Naive thymus-derived CD4-positive, alpha-beta T cell (primary cell): ENCODE measurements at regions not wholly inside any gene's neighbourhood (a gene's known extent, or its start where the extent isn't known, plus 50 kb on each side); places are given as distances from the start of the nearest gene placed in this dataset.
A peak's percentile ranks its signal among the peaks of the same experiment; 100 is the strongest.

Experiments used
- ATAC-seq: fragments of 150-1000 bp; cut with Tn5 transposase; 2 replicates; pipeline ENCODE4 v1.10.0; 2021; ENCODE audit warnings: mild to moderate bottlenecking, moderate library complexity
- CTCF ChIA-PET: fragments of 350-600 bp; sonication (Branson Sonifier 250); formaldehyde crosslinking; loops from one replicate; lab custom pipeline; 2021; ENCODE audit warnings: antibody characterized with exemption; lab: Charles Lee
- POLR2A ChIA-PET: fragments of 350-600 bp; sonication (Branson Sonifier 250); formaldehyde crosslinking; loops from one replicate; lab custom pipeline; 2021; ENCODE audit warnings: antibody characterized with exemption, inconsistent platforms; lab: Charles Lee
- DNase-seq, 9 donors: peaks; one replicate each; pipeline versions ENCODE4 v3.0.0 to v3.0.0-alpha.2; 2020 to 2022; ENCODE audit warnings: mixed read lengths in 1 of 9
- H3K27ac ChIP-seq: one replicate; pipeline ENCODE4 v1.7.0; 2013; ENCODE audit warnings: mild to moderate bottlenecking, low read depth, low read length, moderate library complexity
- H3K27me3 ChIP-seq, 2 donors: one replicate each; pipeline ENCODE4 v1.7.0; 2013; ENCODE audit warnings: low read length in 2 of 2, mild to moderate bottlenecking in 2 of 2, moderate library complexity in 2 of 2; ENCODE audit not compliant: control insufficient read depth in 2 of 2, insufficient read depth in 2 of 2
- H3K36me3 ChIP-seq, 3 experiments: 1 replicate in 2 of 3; 2 replicates in 1 of 3; pipeline ENCODE4 v1.7.0; 2013; ENCODE audit warnings: low read length in 3 of 3, mild to moderate bottlenecking in 3 of 3, moderate library complexity in 1 of 3; ENCODE audit not compliant: insufficient read depth in 3 of 3, control insufficient read depth in 2 of 3
- H3K4me1 ChIP-seq, 2 donors: one replicate each; pipeline ENCODE4 v1.7.0; 2013; ENCODE audit warnings: low read length in 2 of 2, mild to moderate bottlenecking in 2 of 2, moderate library complexity in 1 of 2; ENCODE audit not compliant: control insufficient read depth in 2 of 2, insufficient read depth in 2 of 2
- H3K4me3 ChIP-seq: 2 replicates; pipeline ENCODE4 v1.7.0; 2013; ENCODE audit warnings: mild to moderate bottlenecking, low read length
- H3K9me3 ChIP-seq, 3 experiments: 1 replicate in 2 of 3; 2 replicates in 1 of 3; pipeline ENCODE4 v1.7.0; 2013; ENCODE audit warnings: low read length in 3 of 3; ENCODE audit not compliant: control insufficient read depth in 2 of 3
- H3K27ac Mint-ChIP-seq, 9 donors: one replicate each; pipeline ENCODE4 v1.8.0; 2020 to 2022; ENCODE audit warnings: mixed read lengths in 9 of 9, mild to moderate bottlenecking in 8 of 9, moderate library complexity in 5 of 9, inconsistent platforms in 2 of 9
- H3K27me3 Mint-ChIP-seq, 5 donors: one replicate each; pipeline ENCODE4 v1.8.0; 2021 to 2022; ENCODE audit warnings: mixed read lengths in 5 of 5, mild to moderate bottlenecking in 1 of 5
- H3K36me3 Mint-ChIP-seq, 5 donors: one replicate each; pipeline ENCODE4 v1.8.0; 2020 to 2022; ENCODE audit warnings: mixed read lengths in 5 of 5, mild to moderate bottlenecking in 3 of 5, inconsistent platforms in 1 of 5
- H3K4me1 Mint-ChIP-seq, 7 donors: one replicate each; pipeline ENCODE4 v1.8.0; 2020 to 2022; ENCODE audit warnings: mixed read lengths in 7 of 7, mild to moderate bottlenecking in 3 of 7, inconsistent platforms in 1 of 7
- H3K4me3 Mint-ChIP-seq, 10 donors: one replicate each; pipeline ENCODE4 v1.8.0; 2020 to 2022; ENCODE audit warnings: mild to moderate bottlenecking in 10 of 10, mixed read lengths in 10 of 10, moderate library complexity in 6 of 10, inconsistent platforms in 2 of 10
- H3K9me3 Mint-ChIP-seq, 11 donors: one replicate each; pipeline ENCODE4 v1.8.0; 2020 to 2022; ENCODE audit warnings: mixed read lengths in 11 of 11, mild to moderate bottlenecking in 4 of 11, inconsistent platforms in 1 of 11, moderate library complexity in 1 of 11
- intact Hi-C, 2 donors: fragments of 100-400 bp; cut with micrococcal nuclease; formaldehyde crosslinking; loops; one replicate each; pipeline ENCODE4 v1.15.1; 2023

- H3K4me3 Mint-ChIP-seq: no peak overlapping the region
- Histone ChIP-seq H3K4me3 (no peak overlapping the region), H3K27ac (no peak overlapping the region), H3K9me3 (no peaks in the 10 kb centered on the region), H3K36me3 (no peaks in the 10 kb centered on the region), H3K27me3 (no peaks in the 10 kb centered on the region), H3K4me1 (no peaks in the 10 kb centered on the region)
- POLR2A ChIA-PET: no interaction called here
- intact Hi-C loops: loop anchor here in 1 of 2 donors (10.0 kb wide), 1 partner anchor 196 kb away; no protein-coding TSS in a partner anchor
- H3K4me1 Mint-ChIP-seq: peaks cover 0 to 6% (median 0%) of the 10 kb centered on the region in 7 donors
- no peak overlapping the region for H3K27ac Mint-ChIP-seq
- no peaks in the 10 kb centered on the region for H3K36me3 Mint-ChIP-seq
- H3K27me3 Mint-ChIP-seq: peaks cover 7 to 14% (median 10%) of the 10 kb centered on the region in 5 donors
- DNase-seq: no peak
- peaks cover 0 to 4% (median 0%) of the 10 kb centered on the region in 11 donors for H3K9me3 Mint-ChIP-seq
- CTCF ChIA-PET: no interaction called here
- no peak for ATAC-seq
Measured at GRCh38 chr1:94608852-94609530, 67.4 kb upstream of the F3 start.

- Histone ChIP-seq H3K9me3 (no peaks in the 10 kb centered on the region), H3K4me3 (no peak overlapping the region), H3K4me1 (no peaks in the 10 kb centered on the region), H3K36me3 (no peaks in the 10 kb centered on the region), H3K27ac (no peak overlapping the region), H3K27me3 (no peaks in the 10 kb centered on the region)
- H3K9me3 Mint-ChIP-seq: peaks cover 0 to 10% (median 0%) of the 10 kb centered on the region in 11 donors
- no peak for DNase-seq
- CTCF ChIA-PET: no interaction called here
- no peak overlapping the region for H3K4me3 Mint-ChIP-seq
- no peak for ATAC-seq
- peaks cover 14 to 21% (median 16%) of the 10 kb centered on the region in 5 donors for H3K27me3 Mint-ChIP-seq
- POLR2A ChIA-PET: no interaction called here
- peaks cover 0 to 9% (median 0%) of the 10 kb centered on the region in 7 donors for H3K4me1 Mint-ChIP-seq
- H3K36me3 Mint-ChIP-seq: no peaks in the 10 kb centered on the region
- H3K27ac Mint-ChIP-seq: no peak overlapping the region
- intact Hi-C loops: loop anchor here in 1 of 2 donors (10.0 kb wide), 1 partner anchor 197 kb away; no protein-coding TSS in a partner anchor
Measured at GRCh38 chr1:94608142-94608851, 66.7 kb upstream of the F3 start.

GRCh38 chr1:94607398-94607797 lies 65.8 kb upstream of the F3 start:
- H3K27me3 ChIP-seq: no peaks in the 10 kb centered on the region
- H3K4me3 Mint-ChIP-seq: no peak overlapping the region
- H3K27ac ChIP-seq: no peak overlapping the region
- H3K36me3 ChIP-seq: no peaks in the 10 kb centered on the region
- ChIA-PET CTCF (no interaction called here), POLR2A (no interaction called here)
- H3K4me1 ChIP-seq: no peaks in the 10 kb centered on the region
- H3K9me3 Mint-ChIP-seq: peaks cover 0 to 10% (median 0%) of the 10 kb centered on the region in 11 donors
- H3K4me3 ChIP-seq: no peak overlapping the region
- peaks cover 19 to 27% (median 20%) of the 10 kb centered on the region in 5 donors for H3K27me3 Mint-ChIP-seq
- H3K36me3 Mint-ChIP-seq: no peaks in the 10 kb centered on the region
- peaks cover 0 to 13% (median 2%) of the 10 kb centered on the region in 7 donors for H3K4me1 Mint-ChIP-seq
- no peak for DNase-seq
- H3K27ac Mint-ChIP-seq: no peak overlapping the region
- intact Hi-C loops: loop anchor here in 1 of 2 donors (10.0 kb wide), 1 partner anchor 197 kb away; no protein-coding TSS in a partner anchor
- H3K9me3 ChIP-seq: no peaks in the 10 kb centered on the region
- ATAC-seq: no peak

GRCh38 chr1:94606471-94606870 lies 64.9 kb upstream of the F3 start:
- POLR2A ChIA-PET: no interaction called here
- H3K4me3 ChIP-seq: no peak overlapping the region
- intact Hi-C loops: loop anchor here in 1 of 2 donors (10.0 kb wide), 1 partner anchor 198 kb away; no protein-coding TSS in a partner anchor
- no peak overlapping the region for H3K27ac Mint-ChIP-seq
- H3K4me1 ChIP-seq: no peaks in the 10 kb centered on the region
- CTCF ChIA-PET: no interaction called here
- H3K36me3 Mint-ChIP-seq: no peaks in the 10 kb centered on the region
- H3K9me3 Mint-ChIP-seq: peaks cover 0 to 10% (median 0%) of the 10 kb centered on the region in 11 donors
- H3K4me1 Mint-ChIP-seq: peaks cover 0 to 22% (median 7%) of the 10 kb centered on the region in 7 donors
- H3K27ac ChIP-seq: no peak overlapping the region
- no peaks in the 10 kb centered on the region for H3K27me3 ChIP-seq
- no peak for DNase-seq
- no peak for ATAC-seq
- no peaks in the 10 kb centered on the region for H3K9me3 ChIP-seq
- no peaks in the 10 kb centered on the region for H3K36me3 ChIP-seq
- peaks cover 21 to 35% (median 29%) of the 10 kb centered on the region in 5 donors for H3K27me3 Mint-ChIP-seq
- H3K4me3 Mint-ChIP-seq: no peak overlapping the region

GRCh38 chr1:94603663-94604062 lies 62.1 kb upstream of the F3 start:
- no peak for DNase-seq
- H3K4me1 ChIP-seq: no peaks in the 10 kb centered on the region
- ATAC-seq: no peak
- H3K9me3 ChIP-seq: no peaks in the 10 kb centered on the region
- no peak overlapping the region for H3K27ac Mint-ChIP-seq
- H3K27ac ChIP-seq: no peak overlapping the region
- H3K4me3 ChIP-seq: no peak overlapping the region
- H3K27me3 Mint-ChIP-seq: peaks cover 31 to 54% (median 34%) of the 10 kb centered on the region in 5 donors
- ChIA-PET POLR2A (no interaction called here), CTCF (no interaction called here)
- no peaks in the 10 kb centered on the region for H3K27me3 ChIP-seq
- peaks cover 0 to 22% (median 7%) of the 10 kb centered on the region in 7 donors for H3K4me1 Mint-ChIP-seq
- no peak overlapping the region for H3K4me3 Mint-ChIP-seq
- peaks cover 0 to 10% (median 0%) of the 10 kb centered on the region in 11 donors for H3K9me3 Mint-ChIP-seq
- intact Hi-C loops: loop anchor here in 1 of 2 donors (10.0 kb wide), 1 partner anchor 201 kb away; no protein-coding TSS in a partner anchor
- no peaks in the 10 kb centered on the region for H3K36me3 ChIP-seq
- H3K36me3 Mint-ChIP-seq: no peaks in the 10 kb centered on the region

GRCh38 chr1:94602802-94603625 lies 61.5 kb upstream of the F3 start:
- no peaks in the 10 kb centered on the region for H3K4me1 ChIP-seq
- CTCF ChIA-PET: interaction anchor here (0.5 kb wide), 1 partner anchor 1761 kb away, joined by 3 read pairs; no protein-coding TSS in a partner anchor
- Mint-ChIP-seq H3K27me3 (peaks cover 31 to 55% (median 34%) of the 10 kb centered on the region in 5 donors), H3K4me3 (peak overlapping the region in 1 of 10 donors; percentile 86), H3K9me3 (peaks cover 0 to 8% (median 0%) of the 10 kb centered on the region in 11 donors), H3K4me1 (peaks cover 0 to 22% (median 7%) of the 10 kb centered on the region in 7 donors), H3K36me3 (no peaks in the 10 kb centered on the region), H3K27ac (no peak overlapping the region)
- DNase-seq (no peak), ATAC-seq (no peak)
- H3K4me3 ChIP-seq: no peak overlapping the region
- no peaks in the 10 kb centered on the region for H3K27me3 ChIP-seq
- intact Hi-C loops: loop anchor here in 1 of 2 donors (10.0 kb wide), 1 partner anchor 202 kb away; no protein-coding TSS in a partner anchor
- no peak overlapping the region for H3K27ac ChIP-seq
- POLR2A ChIA-PET: no interaction called here
- H3K9me3 ChIP-seq: no peaks in the 10 kb centered on the region
- no peaks in the 10 kb centered on the region for H3K36me3 ChIP-seq
